Neural cell (in vitro differentiated cells): ENCODE measurements at regions not wholly inside any gene's neighbourhood (a gene's known extent, or its start where the extent isn't known, plus 50 kb on each side); places are given as distances from the start of the nearest gene placed in this dataset.

ENCODE experiments used
- H2AFZ ChIP-seq: fragments of 200-600, 300-800 bp; sonication (generic), shearing (Covaris generic); 2 replicates; pipeline ENCODE4 v1.6.0; 2014; ENCODE audit warnings: low read depth, mild to moderate bottlenecking, antibody characterized with exemption, low read length, moderate library complexity
- H3F3A ChIP-seq: fragments of 200-600 bp; shearing (Covaris generic); 2 replicates; pipeline ENCODE4 v1.6.1; 2016; ENCODE audit warnings: mild to moderate bottlenecking, moderate library complexity, mixed read lengths, antibody characterized with exemption, low read length; ENCODE audit not compliant: insufficient read depth, poor library complexity, severe bottlenecking
- H3K27ac ChIP-seq: fragments of 200-600, 300-800 bp; sonication (generic), shearing (Covaris generic); 2 replicates; pipeline ENCODE4 v1.5.1; 2014; ENCODE audit warnings: mild to moderate bottlenecking, low read length, moderate library complexity
- H3K27me3 ChIP-seq: fragments of 300-800, 200-600 bp; sonication (generic), shearing (Covaris generic); 2 replicates; pipeline ENCODE4 v1.6.0; 2014; ENCODE audit warnings: mild to moderate bottlenecking, low read depth, low read length, moderate library complexity; ENCODE audit not compliant: insufficient read depth
- H3K36me3 ChIP-seq: fragments of 300-800, 200-600 bp; sonication (generic), shearing (Covaris generic); 2 replicates; pipeline ENCODE4 v1.5.1; 2014; ENCODE audit warnings: mild to moderate bottlenecking, antibody characterized with exemption, low read length, moderate library complexity; ENCODE audit not compliant: insufficient read depth
- H3K4me2 ChIP-seq: fragments of 300-800, 200-600 bp; sonication (generic), shearing (Covaris generic); 2 replicates; pipeline ENCODE4 v1.6.0; 2014; ENCODE audit warnings: mild to moderate bottlenecking, low read length
- H3K4me3 ChIP-seq: fragments of 300-800, 200-600 bp; sonication (generic), shearing (Covaris generic); 2 replicates; pipeline ENCODE4 v1.5.1; 2014; ENCODE audit warnings: mild to moderate bottlenecking, low read length, moderate library complexity
- H3K79me2 ChIP-seq: fragments of 200-600 bp; shearing (Covaris generic); replicated peaks from 2 replicates; pipeline ENCODE4 v1.6.0; 2014; ENCODE audit warnings: mild to moderate bottlenecking, low read length, moderate library complexity; ENCODE audit not compliant: insufficient read depth
- H3K9ac ChIP-seq: fragments of 300-800, 200-600 bp; sonication (generic), shearing (Covaris generic); 2 replicates; pipeline ENCODE4 v1.6.1; 2016; ENCODE audit warnings: mild to moderate bottlenecking, low read length, mixed read lengths
- H3K9me2 ChIP-seq: fragments of 200-600 bp; shearing (Covaris generic); 2 replicates; pipeline ENCODE4 v1.6.1; 2016; ENCODE audit warnings: mild to moderate bottlenecking, low read length, mixed read lengths; ENCODE audit not compliant: insufficient read depth
- H3K9me3 ChIP-seq: fragments of 200-600, 300-800 bp; sonication (generic), shearing (Covaris generic); 2 replicates; pipeline ENCODE4 v1.6.1; 2016; ENCODE audit warnings: mild to moderate bottlenecking, mixed run types, low read length, moderate library complexity, mixed read lengths
- H4K20me1 ChIP-seq: fragments of 200-600 bp; shearing (Covaris generic); 2 replicates; pipeline ENCODE4 v1.6.1; 2016; ENCODE audit warnings: mild to moderate bottlenecking, mixed run types; ENCODE audit not compliant: insufficient read depth
- EP300 ChIP-seq: fragments of 450-650 bp; conservative IDR thresholded peaks from 2 replicates; pipeline ENCODE4 v1.6.1; 2014; ENCODE audit warnings: antibody characterized with exemption, mild to moderate bottlenecking, moderate library complexity; ENCODE audit not compliant: poor library complexity, severe bottlenecking
- EZH2 ChIP-seq: fragments of 200-600, 300-800 bp; shearing (Covaris generic), sonication (generic); IDR thresholded peaks from 2 replicates; pipeline ENCODE4 v1.6.1; 2014; ENCODE audit warnings: antibody characterized with exemption, low read length, borderline replicate concordance, mild to moderate bottlenecking; ENCODE audit not compliant: insufficient read depth, poor library complexity, severe bottlenecking
- MXI1 ChIP-seq: fragments of 450-650 bp; conservative IDR thresholded peaks from 2 replicates; pipeline ENCODE4 v1.6.1; 2014; ENCODE audit warnings: antibody characterized with exemption, mild to moderate bottlenecking; ENCODE audit not compliant: poor library complexity, severe bottlenecking
- POLR2AphosphoS5 ChIP-seq: IDR thresholded peaks from 2 replicates; pipeline ENCODE4 v1.6.1; 2012
- RAD21 ChIP-seq: fragments of 450-650 bp; conservative IDR thresholded peaks from 2 replicates; pipeline ENCODE4 v1.6.1; 2014; ENCODE audit warnings: antibody characterized with exemption, mild to moderate bottlenecking, moderate library complexity
- SMC3 ChIP-seq: fragments of 450-650 bp; conservative IDR thresholded peaks from 2 replicates; pipeline ENCODE4 v1.6.1; 2014; ENCODE audit warnings: antibody characterized with exemption, mild to moderate bottlenecking, moderate library complexity; ENCODE audit not compliant: poor library complexity
- TAF1 ChIP-seq: IDR thresholded peaks from 2 replicates; pipeline ENCODE4 v1.6.1; 2012; ENCODE audit warnings: low read depth
- TF ChIP-seq, protein P1 (sequence below): IDR thresholded peaks from 2 replicates; pipeline ENCODE4 v1.6.1; 2012; ENCODE audit warnings: borderline replicate concordance
- TF ChIP-seq, protein P2 (sequence below): fragments of 450-650 bp; IDR thresholded peaks from 2 replicates; pipeline ENCODE4 v1.5.1; 2014; ENCODE audit warnings: antibody characterized with exemption, mild to moderate bottlenecking, moderate library complexity; ENCODE audit not compliant: poor library complexity, severe bottlenecking

DNA sequence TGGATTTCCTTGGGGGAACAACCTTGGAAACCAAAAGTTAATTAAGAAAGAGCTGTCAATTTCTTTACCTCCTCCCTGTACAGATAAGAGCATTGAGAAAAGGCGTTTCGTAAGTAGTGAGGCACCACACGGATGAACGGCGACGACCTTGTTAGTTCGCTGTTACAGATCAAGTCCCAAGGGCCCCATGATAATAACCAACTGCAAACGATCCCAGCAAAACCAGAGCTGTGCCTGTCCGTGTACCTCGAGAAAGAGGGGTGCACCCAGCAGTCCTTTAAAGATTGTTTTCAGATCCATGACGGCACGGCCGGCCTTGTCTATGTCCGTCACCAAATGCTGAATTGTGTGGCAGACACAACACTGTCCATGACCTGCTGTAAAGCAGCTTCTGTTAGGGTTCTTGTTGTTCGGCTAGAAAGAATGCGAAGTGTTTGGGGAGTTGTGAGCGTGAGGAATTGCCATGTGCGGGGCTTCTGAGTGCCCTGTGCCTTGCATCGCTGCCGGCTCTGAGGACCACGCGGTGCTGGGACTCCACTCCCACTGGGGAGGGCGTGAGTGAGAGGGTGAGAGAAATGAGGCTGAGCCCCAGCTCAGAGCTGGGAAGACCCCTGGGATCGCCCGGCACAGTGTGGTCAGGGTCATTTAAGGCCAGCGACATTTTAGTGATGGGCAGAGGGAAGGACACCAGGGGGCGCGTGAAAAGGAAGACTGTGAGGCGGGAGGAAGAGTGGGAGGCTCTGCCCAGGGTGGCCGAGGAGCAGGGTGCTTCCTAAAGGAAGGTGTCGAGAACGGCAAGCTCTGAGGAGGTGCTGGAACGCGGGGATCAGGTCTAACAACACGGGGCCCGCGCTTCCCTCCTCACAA, 136.8 kb upstream of the RPS6KA2 start:
- Histone ChIP-seq H3K9me3 (no peaks in the 10 kb centered on the region), H2AFZ (no peak overlapping the region), H3K79me2 (no peaks in the 10 kb centered on the region), H3K4me3 (no peak overlapping the region), H3K4me2 (no peak overlapping the region), H3K36me3 (no peaks in the 10 kb centered on the region), H3F3A (no peaks in the 10 kb centered on the region), H3K9ac (no peak overlapping the region), H3K27ac (no peak overlapping the region), H3K27me3 (no peaks in the 10 kb centered on the region), H4K20me1 (no peaks in the 10 kb centered on the region), H3K9me2 (no peaks in the 10 kb centered on the region)
- TF ChIP-seq MXI1 (no peak), SMC3 (no peak), POLR2AphosphoS5 (no peak), EZH2 (no peak), EP300 (no peak), TAF1 (no peak), RAD21 (no peak)
- TF ChIP-seq, protein P1, sequence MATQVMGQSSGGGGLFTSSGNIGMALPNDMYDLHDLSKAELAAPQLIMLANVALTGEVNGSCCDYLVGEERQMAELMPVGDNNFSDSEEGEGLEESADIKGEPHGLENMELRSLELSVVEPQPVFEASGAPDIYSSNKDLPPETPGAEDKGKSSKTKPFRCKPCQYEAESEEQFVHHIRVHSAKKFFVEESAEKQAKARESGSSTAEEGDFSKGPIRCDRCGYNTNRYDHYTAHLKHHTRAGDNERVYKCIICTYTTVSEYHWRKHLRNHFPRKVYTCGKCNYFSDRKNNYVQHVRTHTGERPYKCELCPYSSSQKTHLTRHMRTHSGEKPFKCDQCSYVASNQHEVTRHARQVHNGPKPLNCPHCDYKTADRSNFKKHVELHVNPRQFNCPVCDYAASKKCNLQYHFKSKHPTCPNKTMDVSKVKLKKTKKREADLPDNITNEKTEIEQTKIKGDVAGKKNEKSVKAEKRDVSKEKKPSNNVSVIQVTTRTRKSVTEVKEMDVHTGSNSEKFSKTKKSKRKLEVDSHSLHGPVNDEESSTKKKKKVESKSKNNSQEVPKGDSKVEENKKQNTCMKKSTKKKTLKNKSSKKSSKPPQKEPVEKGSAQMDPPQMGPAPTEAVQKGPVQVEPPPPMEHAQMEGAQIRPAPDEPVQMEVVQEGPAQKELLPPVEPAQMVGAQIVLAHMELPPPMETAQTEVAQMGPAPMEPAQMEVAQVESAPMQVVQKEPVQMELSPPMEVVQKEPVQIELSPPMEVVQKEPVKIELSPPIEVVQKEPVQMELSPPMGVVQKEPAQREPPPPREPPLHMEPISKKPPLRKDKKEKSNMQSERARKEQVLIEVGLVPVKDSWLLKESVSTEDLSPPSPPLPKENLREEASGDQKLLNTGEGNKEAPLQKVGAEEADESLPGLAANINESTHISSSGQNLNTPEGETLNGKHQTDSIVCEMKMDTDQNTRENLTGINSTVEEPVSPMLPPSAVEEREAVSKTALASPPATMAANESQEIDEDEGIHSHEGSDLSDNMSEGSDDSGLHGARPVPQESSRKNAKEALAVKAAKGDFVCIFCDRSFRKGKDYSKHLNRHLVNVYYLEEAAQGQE: no peak
- TF ChIP-seq, protein P2, sequence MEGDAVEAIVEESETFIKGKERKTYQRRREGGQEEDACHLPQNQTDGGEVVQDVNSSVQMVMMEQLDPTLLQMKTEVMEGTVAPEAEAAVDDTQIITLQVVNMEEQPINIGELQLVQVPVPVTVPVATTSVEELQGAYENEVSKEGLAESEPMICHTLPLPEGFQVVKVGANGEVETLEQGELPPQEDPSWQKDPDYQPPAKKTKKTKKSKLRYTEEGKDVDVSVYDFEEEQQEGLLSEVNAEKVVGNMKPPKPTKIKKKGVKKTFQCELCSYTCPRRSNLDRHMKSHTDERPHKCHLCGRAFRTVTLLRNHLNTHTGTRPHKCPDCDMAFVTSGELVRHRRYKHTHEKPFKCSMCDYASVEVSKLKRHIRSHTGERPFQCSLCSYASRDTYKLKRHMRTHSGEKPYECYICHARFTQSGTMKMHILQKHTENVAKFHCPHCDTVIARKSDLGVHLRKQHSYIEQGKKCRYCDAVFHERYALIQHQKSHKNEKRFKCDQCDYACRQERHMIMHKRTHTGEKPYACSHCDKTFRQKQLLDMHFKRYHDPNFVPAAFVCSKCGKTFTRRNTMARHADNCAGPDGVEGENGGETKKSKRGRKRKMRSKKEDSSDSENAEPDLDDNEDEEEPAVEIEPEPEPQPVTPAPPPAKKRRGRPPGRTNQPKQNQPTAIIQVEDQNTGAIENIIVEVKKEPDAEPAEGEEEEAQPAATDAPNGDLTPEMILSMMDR: no peak

DNA sequence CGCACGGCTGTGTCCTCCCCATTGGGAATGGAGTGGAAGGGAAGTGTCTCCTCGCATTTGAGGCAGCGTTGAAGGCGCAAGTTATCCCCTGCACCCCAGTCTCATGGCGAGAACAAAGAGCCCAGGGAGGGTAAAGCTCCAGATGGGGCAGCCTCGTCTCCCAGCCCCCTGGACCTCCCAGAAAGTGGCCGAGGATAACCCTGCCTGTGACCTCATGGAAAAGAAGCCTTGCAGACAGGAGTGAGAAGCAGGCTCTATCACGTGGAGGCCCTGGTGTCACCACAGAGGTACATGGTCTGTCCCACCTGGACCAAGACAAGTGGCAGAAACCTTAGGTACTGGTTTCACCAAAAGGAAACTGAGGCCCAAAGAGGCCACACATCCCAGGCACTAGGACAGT, 134.8 kb upstream of the RPS6KA2 start:
- TF ChIP-seq, protein P1: no peak
- TF ChIP-seq MXI1: no peak
- TF ChIP-seq POLR2AphosphoS5: no peak
- TF ChIP-seq, protein P2: no peak
- no peak for TF ChIP-seq SMC3
- no peak for TF ChIP-seq EZH2
- TF ChIP-seq EP300: no peak
- no peak for TF ChIP-seq TAF1
- TF ChIP-seq RAD21: no peak
- H4K20me1 ChIP-seq: no peaks in the 10 kb centered on the region
- H3K79me2 ChIP-seq: no peaks in the 10 kb centered on the region
- no peak overlapping the region for H3K27ac ChIP-seq
- no peak overlapping the region for H3K4me3 ChIP-seq
- no peak overlapping the region for H3K9ac ChIP-seq
- no peaks in the 10 kb centered on the region for H3K9me2 ChIP-seq
- peaks cover 3% of the 10 kb centered on the region for H3F3A ChIP-seq
- no peaks in the 10 kb centered on the region for H3K27me3 ChIP-seq
- no peaks in the 10 kb centered on the region for H3K9me3 ChIP-seq
- no peak overlapping the region for H2AFZ ChIP-seq
- H3K36me3 ChIP-seq: no peaks in the 10 kb centered on the region
- no peak overlapping the region for H3K4me2 ChIP-seq
